SK-N-SH treated with all-trans-retinoic acid at 6 μM for 48 hours (cell line): ENCODE measurements at regions not wholly inside any gene's neighbourhood (a gene's known extent, or its start where the extent isn't known, plus 50 kb on each side); places are given as distances from the start of the nearest gene placed in this dataset.

Source experiments
- ATAC-seq: fragments of 200-7000 bp; cut with Tn5 transposase; 3 replicates; pipeline ENCODE4 v1.9.1; 2020; ENCODE audit warnings: mild to moderate bottlenecking, moderate library complexity
- ARNTL ChIP-seq: fragments of 450-650 bp; formaldehyde crosslinking; IDR thresholded peaks from 2 replicates; pipeline ENCODE4 v1.5.0; 2020; ENCODE audit warnings: low read depth, mild to moderate bottlenecking, moderate library complexity, borderline replicate concordance
- BACH2 ChIP-seq: fragments of 250-450 bp; sonication (Bioruptor Pico); IDR thresholded peaks from 2 replicates; pipeline ENCODE4 v1.9.0; 2021; ENCODE audit warnings: mild to moderate bottlenecking, borderline replicate concordance
- CREB5 ChIP-seq: fragments of 250-450 bp; sonication (Bioruptor Pico); IDR thresholded peaks from 2 replicates; pipeline ENCODE4 v1.5.1; 2020; ENCODE audit warnings: low read depth, mild to moderate bottlenecking, moderate library complexity
- CSDC2 ChIP-seq: fragments of 250-450 bp; sonication (Bioruptor Pico); IDR thresholded peaks from 2 replicates; pipeline ENCODE4 v1.5.0; 2020; ENCODE audit warnings: mild to moderate bottlenecking, moderate library complexity
- CSRNP3 ChIP-seq: fragments of 250-450 bp; sonication (Bioruptor Pico); IDR thresholded peaks from 2 replicates; pipeline ENCODE4 v1.5.1; 2021; ENCODE audit warnings: mild to moderate bottlenecking, moderate library complexity
- ESRRG ChIP-seq: fragments of 250-450 bp; sonication (Bioruptor Pico); IDR thresholded peaks from 2 replicates; pipeline ENCODE4 v1.6.1; 2021; ENCODE audit warnings: mild to moderate bottlenecking
- GLIS3 ChIP-seq: fragments of 250-450 bp; sonication (Bioruptor Pico); IDR thresholded peaks from 2 replicates; pipeline ENCODE4 v1.5.0; 2020; ENCODE audit warnings: mild to moderate bottlenecking, moderate library complexity
- ISL1 ChIP-seq: fragments of 250-450 bp; sonication (Bioruptor Pico); IDR thresholded peaks from 2 replicates; pipeline ENCODE4 v2.1.2; 2022; ENCODE audit warnings: mild to moderate bottlenecking, moderate library complexity
- OSR1 ChIP-seq: fragments of 250-450 bp; sonication (Bioruptor Pico); IDR thresholded peaks from 2 replicates; pipeline ENCODE4 v1.8.0; 2022; ENCODE audit warnings: moderate library complexity, mild to moderate bottlenecking, inconsistent platforms
- POU6F1 ChIP-seq: fragments of 250-450 bp; sonication (Bioruptor Pico); IDR thresholded peaks from 2 replicates; pipeline ENCODE4 v1.8.0; 2021; ENCODE audit warnings: low read depth, mild to moderate bottlenecking, moderate library complexity, borderline replicate concordance
- PPARA ChIP-seq: fragments of 250-450 bp; sonication (Bioruptor Pico); IDR thresholded peaks from 2 replicates; pipeline ENCODE4 v1.5.0; 2020; ENCODE audit warnings: mild to moderate bottlenecking, borderline replicate concordance
- RARB ChIP-seq: fragments of 250-450 bp; sonication (Bioruptor Pico); IDR thresholded peaks from 2 replicates; pipeline ENCODE4 v1.8.0; 2021; ENCODE audit warnings: mild to moderate bottlenecking, moderate library complexity
- SNAI2 ChIP-seq: fragments of 250-450 bp; sonication (Bioruptor Pico); IDR thresholded peaks from 2 replicates; pipeline ENCODE4 v1.5.0; 2020; ENCODE audit warnings: mild to moderate bottlenecking, moderate library complexity
- TCF4 ChIP-seq: fragments of 250-450 bp; sonication (Bioruptor Pico); IDR thresholded peaks from 2 replicates; pipeline ENCODE4 v1.8.0; 2021; ENCODE audit warnings: mild to moderate bottlenecking, moderate library complexity, borderline replicate concordance
- TOX ChIP-seq: fragments of 250-450 bp; sonication (Bioruptor Pico); IDR thresholded peaks from 2 replicates; pipeline ENCODE4 v1.8.0; 2021; ENCODE audit warnings: mild to moderate bottlenecking, moderate library complexity, borderline replicate concordance
- TSHZ2 ChIP-seq: fragments of 250-450 bp; sonication (Bioruptor Pico); IDR thresholded peaks from 2 replicates; pipeline ENCODE4 v1.5.0; 2020; ENCODE audit warnings: mild to moderate bottlenecking, moderate library complexity
- ZC3H10 ChIP-seq: fragments of 250-450 bp; sonication (Bioruptor Pico); IDR thresholded peaks from 2 replicates; pipeline ENCODE4 v1.5.1; 2021; ENCODE audit warnings: mild to moderate bottlenecking, moderate library complexity
- ZFP3 ChIP-seq: fragments of 250-450 bp; sonication (Bioruptor Pico); IDR thresholded peaks from 2 replicates; pipeline ENCODE4 v1.5.0; 2020; ENCODE audit warnings: mild to moderate bottlenecking, moderate library complexity
- ZFP30 ChIP-seq: fragments of 450-650 bp; formaldehyde crosslinking; IDR thresholded peaks from 2 replicates; pipeline ENCODE4 v1.5.0; 2022; ENCODE audit warnings: mild to moderate bottlenecking, moderate library complexity
- ZNF565 ChIP-seq: fragments of 450-650 bp; formaldehyde crosslinking; conservative IDR thresholded peaks from 2 replicates; pipeline ENCODE4 v1.5.0; 2020; ENCODE audit warnings: low read depth, mild to moderate bottlenecking, moderate library complexity
- ZNF70 ChIP-seq: fragments of 450-650 bp; formaldehyde crosslinking; IDR thresholded peaks from 2 replicates; pipeline ENCODE4 v1.5.0; 2020; ENCODE audit warnings: mild to moderate bottlenecking, moderate library complexity
- ZNF8 ChIP-seq: fragments of 450-650 bp; formaldehyde crosslinking; IDR thresholded peaks from 2 replicates; pipeline ENCODE4 v1.5.0; 2020; ENCODE audit warnings: mild to moderate bottlenecking, moderate library complexity
- TF ChIP-seq, protein P1 (sequence below): fragments of 250-450 bp; sonication (Bioruptor Pico); IDR thresholded peaks from 2 replicates; pipeline ENCODE4 v1.8.0; 2020; ENCODE audit warnings: mild to moderate bottlenecking, moderate library complexity, borderline replicate concordance

GRCh38 chr6:15952231-15953151, 176.4 kb upstream of the MYLIP start:
- ATAC-seq: no peak
- TF ChIP-seq PPARA: no peak
- TF ChIP-seq ARNTL (CRISPR knock-in tag): no peak
- TF ChIP-seq RARB (CRISPR knock-in tag): no peak
- TF ChIP-seq ZC3H10: no peak
- no peak for TF ChIP-seq ZFP3 (CRISPR knock-in tag)
- no peak for TF ChIP-seq ZFP30 (CRISPR knock-in tag)
- no peak for TF ChIP-seq TSHZ2 (CRISPR knock-in tag)
- TF ChIP-seq ISL1 (CRISPR knock-in tag): no peak
- TF ChIP-seq ZNF565: no peak
- no peak for TF ChIP-seq ESRRG
- no peak for TF ChIP-seq ZNF70 (CRISPR knock-in tag)
- TF ChIP-seq CSRNP3 (CRISPR knock-in tag): no peak
- TF ChIP-seq TOX (CRISPR knock-in tag): no peak
- TF ChIP-seq OSR1 (CRISPR knock-in tag): no peak
- TF ChIP-seq, protein P1, sequence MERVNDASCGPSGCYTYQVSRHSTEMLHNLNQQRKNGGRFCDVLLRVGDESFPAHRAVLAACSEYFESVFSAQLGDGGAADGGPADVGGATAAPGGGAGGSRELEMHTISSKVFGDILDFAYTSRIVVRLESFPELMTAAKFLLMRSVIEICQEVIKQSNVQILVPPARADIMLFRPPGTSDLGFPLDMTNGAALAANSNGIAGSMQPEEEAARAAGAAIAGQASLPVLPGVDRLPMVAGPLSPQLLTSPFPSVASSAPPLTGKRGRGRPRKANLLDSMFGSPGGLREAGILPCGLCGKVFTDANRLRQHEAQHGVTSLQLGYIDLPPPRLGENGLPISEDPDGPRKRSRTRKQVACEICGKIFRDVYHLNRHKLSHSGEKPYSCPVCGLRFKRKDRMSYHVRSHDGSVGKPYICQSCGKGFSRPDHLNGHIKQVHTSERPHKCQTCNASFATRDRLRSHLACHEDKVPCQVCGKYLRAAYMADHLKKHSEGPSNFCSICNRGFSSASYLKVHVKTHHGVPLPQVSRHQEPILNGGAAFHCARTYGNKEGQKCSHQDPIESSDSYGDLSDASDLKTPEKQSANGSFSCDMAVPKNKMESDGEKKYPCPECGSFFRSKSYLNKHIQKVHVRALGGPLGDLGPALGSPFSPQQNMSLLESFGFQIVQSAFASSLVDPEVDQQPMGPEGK: no peak
- no peak for TF ChIP-seq GLIS3 (CRISPR knock-in tag)

- no peak for ATAC-seq
- TF ChIP-seq SNAI2 (CRISPR knock-in tag) (no peak), TCF4 (CRISPR knock-in tag) (no peak), RARB (CRISPR knock-in tag) (no peak), BACH2 (CRISPR knock-in tag) (no peak), ZFP3 (CRISPR knock-in tag) (no peak), ZNF70 (CRISPR knock-in tag) (no peak), CSRNP3 (CRISPR knock-in tag) (no peak), ZNF8 (CRISPR knock-in tag) (no peak), CREB5 (CRISPR knock-in tag) (no peak)
These were observed 177.8 kb upstream of the MYLIP start for GRCh38 chr6:15950962-15951569.

DNA sequence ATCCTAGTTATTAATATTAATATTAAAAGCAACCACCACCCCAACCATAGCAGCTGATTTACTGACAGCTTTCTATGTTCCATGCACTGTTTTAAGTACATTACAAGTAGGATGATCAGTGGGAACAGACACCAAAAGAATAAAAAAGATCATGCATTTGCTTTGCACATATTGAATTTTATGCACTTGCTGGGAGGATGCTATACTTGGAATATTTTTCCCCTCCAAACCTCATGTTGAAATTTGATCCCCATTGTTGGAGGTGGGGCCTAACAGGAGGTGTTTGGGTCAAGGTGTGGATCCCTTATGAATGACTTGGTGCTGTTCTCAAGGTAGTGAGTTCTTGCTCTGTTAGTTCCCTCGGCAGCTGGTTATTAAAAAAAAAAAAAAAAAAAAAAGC, 178.9 kb upstream of the MYLIP start:
- ATAC-seq: no peak
- TF ChIP-seq CSDC2 (no peak), TOX (CRISPR knock-in tag) (no peak), OSR1 (CRISPR knock-in tag) (no peak), POU6F1 (no peak), CREB5 (CRISPR knock-in tag) (no peak), ZNF8 (CRISPR knock-in tag) (no peak), GLIS3 (CRISPR knock-in tag) (no peak), RARB (CRISPR knock-in tag) (no peak), SNAI2 (CRISPR knock-in tag) (no peak), ZNF70 (CRISPR knock-in tag) (no peak), ARNTL (CRISPR knock-in tag) (no peak)
